ENCODE measurements at regions not wholly inside any gene's neighbourhood (a gene's known extent, or its start where the extent isn't known, plus 50 kb on each side); places are given as distances from the start of the nearest gene placed in this dataset.

DNA sequence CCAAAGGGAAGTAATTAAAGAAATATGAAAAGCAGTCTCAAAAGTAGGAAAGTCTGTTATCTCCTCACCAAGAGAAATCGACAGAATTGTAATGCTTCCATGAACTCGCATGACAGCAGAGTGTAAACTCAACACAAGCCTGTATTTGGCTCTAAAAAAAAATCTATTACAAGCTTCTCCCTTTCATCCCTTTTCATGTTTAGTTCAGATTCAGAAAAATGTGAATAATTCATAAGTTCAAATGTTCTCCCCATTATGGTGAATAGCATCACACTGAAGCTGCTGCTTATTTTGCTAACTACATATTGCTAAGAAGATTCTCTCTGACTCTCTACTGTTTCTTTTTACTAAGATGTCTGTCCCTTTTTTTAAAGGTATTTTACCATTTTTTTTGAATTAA lies 910.3 kb upstream of the MBL2 start:
- Histone ChIP-seq H4K8ac (replicated peaks; ENCODE audit: insufficient read length, low read depth, low read length) (no peak overlapping the region), H3K4ac (ENCODE audit: low read depth, low read length) (no peak overlapping the region), H2BK15ac (ENCODE audit: low read depth, low read length) (no peak overlapping the region), H3K23me2 (ENCODE audit: insufficient read length, low read depth, low read length, poor library complexity, severe bottlenecking) (no peaks in the 10 kb centered on the region), H2BK12ac (ENCODE audit: insufficient read length, low read depth, low read length) (no peak overlapping the region), H4K20me1 (ENCODE audit: control insufficient read depth, insufficient read depth, insufficient read length) (no peaks in the 10 kb centered on the region), H3K56ac (ENCODE audit: insufficient read length, low read depth, low read length) (no peak overlapping the region), H4K5ac (ENCODE audit: insufficient read length, low read depth, low read length) (no peak overlapping the region), H3K4me2 (ENCODE audit: insufficient read depth, insufficient read length, low read length) (no peak overlapping the region), H3K9ac (ENCODE audit: extremely low read depth, insufficient read length, low read length) (no peak overlapping the region), H3K14ac (ENCODE audit: insufficient read depth, low read length) (no peak overlapping the region), H2BK20ac (ENCODE audit: low read depth, low read length, poor library complexity, severe bottlenecking) (no peak overlapping the region), H2BK120ac (ENCODE audit: low read depth, low read length, poor library complexity, severe bottlenecking) (no peak overlapping the region), H3K23ac (ENCODE audit: insufficient read length, low read depth, low read length) (no peak overlapping the region), H2BK5ac (ENCODE audit: insufficient read length, low read length) (no peak overlapping the region), H3K18ac (ENCODE audit: insufficient read length, low read depth, low read length) (no peak overlapping the region), H2AK5ac (ENCODE audit: insufficient read length, low read length) (no peak overlapping the region), H4K91ac (ENCODE audit: insufficient read length, low read depth, low read length) (no peak overlapping the region), H2AFZ (ENCODE audit: low read length) (no peak overlapping the region), H3K27ac (ENCODE audit: insufficient read length, low read depth, low read length) (no peak overlapping the region), H3K9me3 (ENCODE audit: control insufficient read depth, low read depth, low read length) (no peaks in the 10 kb centered on the region), H3K4me1 (ENCODE audit: insufficient read depth, low read length) (no peaks in the 10 kb centered on the region), H3T11ph (ENCODE audit: low read length) (no peak overlapping the region), H3K79me2 (ENCODE audit: insufficient read depth, low read length) (no peaks in the 10 kb centered on the region), H3K79me1 (ENCODE audit: insufficient read depth, low read depth, low read length, poor library complexity, severe bottlenecking) (no peaks in the 10 kb centered on the region), H3K27me3 (ENCODE audit: insufficient read depth, low read length) (no peaks in the 10 kb centered on the region)
- H3K36me3 Mint-ChIP-seq (ENCODE audit: insufficient read depth in 1 of 3, low read depth in 3 of 3) = peaks cover 0 to 7% (median 0%) of the 10 kb centered on the region in 3 experiments; a peak in 2 of 7 replicates
- no peak overlapping the region for H3K27ac Mint-ChIP-seq
- H3K27me3 Mint-ChIP-seq (ENCODE audit: low read depth) = no peaks in the 10 kb centered on the region
- WGBS (ENCODE audit: extremely low coverage, insufficient read length, low lambda C conversion rate) = no CpG with 5 or more reads among the region's 2 CpGs
- no peak for DNase-seq
- H3K4me3 Mint-ChIP-seq = no peak overlapping the region
- TF ChIP-seq, protein P1, sequence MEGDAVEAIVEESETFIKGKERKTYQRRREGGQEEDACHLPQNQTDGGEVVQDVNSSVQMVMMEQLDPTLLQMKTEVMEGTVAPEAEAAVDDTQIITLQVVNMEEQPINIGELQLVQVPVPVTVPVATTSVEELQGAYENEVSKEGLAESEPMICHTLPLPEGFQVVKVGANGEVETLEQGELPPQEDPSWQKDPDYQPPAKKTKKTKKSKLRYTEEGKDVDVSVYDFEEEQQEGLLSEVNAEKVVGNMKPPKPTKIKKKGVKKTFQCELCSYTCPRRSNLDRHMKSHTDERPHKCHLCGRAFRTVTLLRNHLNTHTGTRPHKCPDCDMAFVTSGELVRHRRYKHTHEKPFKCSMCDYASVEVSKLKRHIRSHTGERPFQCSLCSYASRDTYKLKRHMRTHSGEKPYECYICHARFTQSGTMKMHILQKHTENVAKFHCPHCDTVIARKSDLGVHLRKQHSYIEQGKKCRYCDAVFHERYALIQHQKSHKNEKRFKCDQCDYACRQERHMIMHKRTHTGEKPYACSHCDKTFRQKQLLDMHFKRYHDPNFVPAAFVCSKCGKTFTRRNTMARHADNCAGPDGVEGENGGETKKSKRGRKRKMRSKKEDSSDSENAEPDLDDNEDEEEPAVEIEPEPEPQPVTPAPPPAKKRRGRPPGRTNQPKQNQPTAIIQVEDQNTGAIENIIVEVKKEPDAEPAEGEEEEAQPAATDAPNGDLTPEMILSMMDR (conservative IDR thresholded peaks at IDR 0.05) = no peak
- H3K4me1 Mint-ChIP-seq = peaks cover 8 to 10% of the 10 kb centered on the region in 2 experiments
- H3K9me3 Mint-ChIP-seq = no peaks in the 10 kb centered on the region; a peak in 1 of 5 replicates
